COLO829 (cell line): ENCODE measurements at regions not wholly inside any gene's neighbourhood (a gene's known extent, or its start where the extent isn't known, plus 50 kb on each side); places are given as distances from the start of the nearest gene placed in this dataset.

Experiments used
- DNase-seq: peaks from one replicate; pipeline ENCODE4 v3.0.0; 2012; ENCODE audit warnings: low spot score

DNA sequence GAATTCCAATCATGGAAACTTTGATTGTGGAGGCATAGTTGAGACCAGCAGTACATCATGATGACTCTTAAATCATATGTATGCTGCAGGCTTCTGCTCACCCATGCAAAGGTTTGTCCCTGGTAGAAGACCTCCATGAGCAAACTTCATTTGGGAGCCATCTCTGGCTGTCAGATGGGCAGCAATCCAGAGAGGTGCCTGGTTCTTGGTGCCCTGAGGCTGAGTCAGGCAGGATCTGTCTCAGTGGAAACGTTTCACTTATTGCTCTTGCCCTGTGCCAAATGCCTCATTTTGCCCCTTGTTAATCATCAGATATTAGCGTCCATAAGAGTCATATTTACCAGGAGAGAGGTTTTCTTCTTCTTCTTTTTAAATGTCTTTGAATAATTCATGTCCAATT is 151.5 kb upstream of the CELF4 start:
- no peak for DNase-seq

DNA sequence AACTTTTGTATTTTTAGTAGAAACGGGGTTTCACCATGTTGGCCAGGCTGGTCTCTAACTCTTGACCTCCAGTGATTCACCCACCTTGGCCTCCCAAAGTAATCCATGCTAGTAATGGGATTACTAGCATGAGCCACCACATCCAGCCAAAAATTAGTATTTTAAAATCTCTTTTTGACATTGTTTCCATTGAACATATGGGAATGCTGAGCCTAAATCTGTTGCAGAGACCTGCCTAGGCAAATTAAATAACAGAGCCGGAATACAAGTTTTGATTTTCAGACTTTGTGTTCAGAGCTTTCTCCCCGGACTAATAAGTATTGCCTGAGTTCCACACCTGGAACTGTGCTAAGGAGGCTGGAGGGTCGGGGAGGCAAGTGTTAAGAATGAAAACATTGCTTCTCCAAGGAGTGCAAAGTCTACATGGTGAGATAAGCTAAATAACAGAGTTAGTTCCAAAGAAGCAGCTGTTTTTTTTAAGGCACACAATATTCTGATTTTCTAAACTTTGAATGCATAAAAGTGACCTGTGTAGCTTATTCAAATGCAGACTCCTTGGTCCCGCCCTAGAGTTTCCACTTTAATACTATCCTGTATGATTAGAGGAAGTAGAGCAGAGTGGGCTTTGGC is 150.6 kb upstream of the CELF4 start:
- DNase-seq = no peak

DNA sequence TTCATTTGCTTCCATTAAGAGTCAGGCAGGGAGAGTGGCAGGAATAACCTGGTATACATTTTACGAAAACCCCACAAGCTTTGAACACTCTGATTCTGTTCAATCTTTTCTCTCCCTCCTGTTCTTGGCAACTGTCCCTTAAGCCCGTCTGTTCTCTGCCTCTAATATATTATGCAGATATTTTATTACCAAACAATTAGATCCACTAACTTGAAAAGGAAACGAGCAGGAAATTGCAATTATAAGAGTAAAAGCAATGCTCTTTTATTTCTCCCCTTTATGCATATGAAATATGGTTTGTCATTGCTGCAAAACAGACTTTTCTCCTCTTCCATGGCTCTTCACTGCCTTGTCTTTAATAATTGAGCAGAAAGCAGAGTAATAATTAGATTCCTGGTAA is 149.1 kb upstream of the CELF4 start:
- DNase-seq = no peak

DNA sequence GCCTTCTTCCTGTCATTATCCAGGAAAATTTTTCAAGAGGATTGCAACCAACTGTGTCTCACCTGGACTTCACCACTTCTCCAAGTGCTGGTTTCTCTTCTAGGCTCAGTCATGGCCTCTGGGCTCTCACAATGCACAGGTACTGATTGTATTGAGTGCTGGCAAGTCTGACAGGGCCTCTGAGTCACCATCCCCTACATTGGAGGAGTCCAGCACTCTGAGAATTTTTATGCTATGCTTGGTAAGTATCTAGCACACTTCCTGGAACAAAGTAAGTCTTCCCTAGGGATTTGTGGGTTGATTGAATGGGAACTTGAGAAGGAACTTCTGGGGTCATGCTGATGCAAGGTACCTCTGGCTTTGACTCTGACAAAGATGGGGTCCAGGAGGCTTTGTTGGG is 147.2 kb upstream of the CELF4 start:
- DNase-seq = no peak

DNA sequence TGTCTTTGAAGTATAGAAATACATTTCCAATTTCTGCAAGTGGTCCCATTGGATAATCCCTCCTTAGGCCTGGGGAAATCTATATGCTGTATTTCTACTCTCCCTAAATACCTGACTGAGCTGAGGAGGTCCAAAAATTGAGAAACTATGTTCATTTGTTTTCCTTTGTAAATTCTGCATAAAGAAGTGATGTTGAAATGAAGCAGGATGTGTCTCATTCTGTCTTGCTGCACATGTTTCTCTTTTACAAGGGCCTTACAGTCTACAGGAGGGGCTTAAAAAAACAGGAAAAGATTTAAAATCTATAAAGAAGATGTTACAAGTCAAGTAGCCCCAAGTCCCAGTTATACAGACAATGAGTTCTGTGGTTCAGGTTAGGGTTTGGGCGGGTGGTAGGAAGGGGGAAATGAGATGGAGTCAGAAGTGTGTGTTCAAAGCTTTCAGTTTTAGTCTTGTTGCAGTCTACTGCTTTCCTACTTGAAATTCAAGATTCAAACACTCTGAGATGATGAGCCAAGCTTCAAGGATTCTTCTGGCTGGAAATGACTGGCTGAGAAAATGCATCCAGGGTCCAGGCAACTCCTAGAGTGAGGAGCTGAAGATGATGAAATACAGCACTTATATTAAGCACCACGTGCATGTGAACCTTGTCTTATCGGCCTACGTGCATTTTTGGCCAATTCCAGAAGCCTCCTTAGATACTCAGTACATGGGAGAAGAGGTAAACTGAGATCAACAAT is 146.3 kb upstream of the CELF4 start:
- DNase-seq = no peak

DNA sequence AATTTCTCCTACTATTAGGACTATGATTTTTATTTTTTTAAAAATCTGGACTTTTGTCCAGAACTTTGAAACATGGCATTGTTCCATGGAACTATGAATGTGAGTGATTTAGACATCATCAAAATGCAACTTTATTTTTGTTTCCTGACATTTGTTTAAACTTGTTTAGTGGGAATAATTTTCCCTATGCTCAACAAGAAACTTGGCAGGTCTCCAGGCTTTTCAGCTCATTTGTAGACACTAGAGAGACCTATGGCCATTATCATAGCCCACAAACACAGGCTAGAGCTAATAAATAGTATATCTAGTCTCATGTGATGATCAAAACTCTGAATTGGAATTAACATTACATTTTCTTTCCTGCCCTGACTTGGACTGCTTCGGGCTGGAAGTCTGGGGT is 145.1 kb upstream of the CELF4 start:
- DNase-seq = no peak

DNA sequence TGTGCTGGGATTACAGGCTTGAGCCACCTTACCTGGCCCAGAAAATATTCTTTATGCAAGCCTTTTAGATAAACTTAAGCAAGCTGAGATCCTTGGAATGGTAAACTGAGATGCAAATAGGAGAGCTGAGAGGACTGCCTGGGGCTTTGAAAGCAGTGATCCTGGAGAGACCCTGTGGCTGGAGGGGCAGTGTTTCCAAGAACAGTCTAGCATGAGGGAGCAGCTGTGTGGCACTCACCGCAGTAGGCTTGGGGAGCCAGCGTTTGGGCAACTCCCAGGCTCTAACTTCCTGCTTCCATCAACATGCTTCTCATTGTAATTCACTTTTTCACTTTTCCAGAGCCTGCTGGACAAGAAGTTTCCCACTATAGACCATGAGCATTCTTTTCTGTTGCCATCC is 144.1 kb upstream of the CELF4 start:
- DNase-seq = no peak

DNA sequence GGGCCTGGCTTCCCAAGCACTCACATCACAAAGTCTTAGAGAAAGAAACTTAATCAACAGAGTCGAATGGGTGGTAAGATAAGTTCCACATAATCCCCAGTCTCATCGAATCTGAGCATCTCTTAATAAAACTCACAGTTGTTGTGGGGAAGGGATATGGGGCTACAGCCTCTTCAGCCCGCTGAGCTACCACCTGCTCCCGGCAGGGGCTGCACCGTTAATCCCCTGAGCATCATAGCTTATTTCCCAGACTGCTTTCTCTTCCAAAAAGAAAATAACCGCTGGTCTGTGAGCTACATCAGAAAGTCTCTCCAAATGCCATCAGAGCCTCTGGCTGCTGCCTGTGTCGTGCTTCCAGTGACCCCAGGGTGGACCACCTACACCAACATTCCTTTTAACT is 139.4 kb upstream of the CELF4 start:
- DNase-seq = no peak

DNA sequence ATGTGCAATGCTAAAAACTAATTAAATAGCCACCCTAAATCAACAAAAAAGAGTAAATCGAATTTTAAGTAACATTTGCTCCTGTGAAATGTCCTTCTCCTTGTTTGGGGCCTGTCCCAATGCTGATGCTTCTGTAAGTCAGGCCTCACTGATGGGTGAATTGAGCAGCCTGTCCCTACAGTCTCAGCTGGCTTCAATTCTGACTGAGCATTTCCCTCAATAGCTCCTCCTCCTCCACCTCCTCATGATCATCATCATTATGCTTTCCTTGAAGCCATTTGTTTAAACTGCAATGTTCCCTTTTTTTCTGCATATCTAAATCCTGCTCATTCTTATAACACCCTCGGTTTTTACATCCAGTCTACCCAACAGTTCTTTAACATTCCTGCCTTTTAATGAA is 137.2 kb upstream of the CELF4 start:
- no peak for DNase-seq

DNA sequence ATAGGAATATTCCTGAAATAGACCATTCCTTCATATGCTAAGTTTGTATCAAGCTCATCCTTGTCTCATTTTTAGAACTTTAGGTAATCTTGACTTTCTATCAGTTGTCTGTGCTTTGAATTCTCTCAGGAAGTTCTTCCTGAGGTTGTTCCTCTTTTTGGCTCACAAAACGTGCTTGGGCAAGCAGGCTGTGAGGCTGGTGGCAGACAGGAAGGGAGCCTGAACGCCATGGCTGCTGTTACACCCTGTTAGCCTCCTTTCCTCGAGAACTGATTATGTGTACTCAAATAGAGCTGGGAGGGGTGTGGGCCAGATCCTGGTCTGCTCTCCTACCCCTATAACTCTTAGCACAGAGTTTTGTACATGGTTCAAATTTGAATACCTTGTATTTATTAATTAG is 136.4 kb upstream of the CELF4 start:
- DNase-seq = no peak

DNA sequence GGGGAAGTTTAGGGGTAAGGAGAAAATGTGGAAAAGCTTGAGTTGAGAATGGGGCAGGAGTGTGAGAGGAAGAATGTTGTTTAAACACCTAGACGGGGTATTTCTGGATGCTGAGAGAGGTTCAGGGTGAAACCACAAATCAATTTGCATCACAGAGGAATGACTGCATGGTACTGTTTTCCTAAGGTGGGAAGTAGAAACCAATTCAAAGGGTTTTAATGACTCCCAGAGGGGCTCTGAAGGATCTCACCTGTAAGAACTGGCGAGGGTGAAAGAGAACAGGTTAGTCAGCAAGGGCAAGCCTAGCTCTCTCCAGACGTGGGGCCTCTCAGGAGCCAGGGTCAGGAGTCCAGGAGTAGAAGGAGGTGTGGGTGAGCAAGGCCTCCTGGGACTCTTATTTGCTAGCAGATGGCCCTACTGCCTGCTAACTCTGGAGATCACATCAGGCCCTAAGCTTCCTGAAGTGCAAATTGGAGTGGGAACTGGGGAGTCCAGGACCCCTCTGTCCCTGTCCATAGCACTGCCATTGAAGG is 133.0 kb upstream of the CELF4 start:
- DNase-seq = no peak

DNA sequence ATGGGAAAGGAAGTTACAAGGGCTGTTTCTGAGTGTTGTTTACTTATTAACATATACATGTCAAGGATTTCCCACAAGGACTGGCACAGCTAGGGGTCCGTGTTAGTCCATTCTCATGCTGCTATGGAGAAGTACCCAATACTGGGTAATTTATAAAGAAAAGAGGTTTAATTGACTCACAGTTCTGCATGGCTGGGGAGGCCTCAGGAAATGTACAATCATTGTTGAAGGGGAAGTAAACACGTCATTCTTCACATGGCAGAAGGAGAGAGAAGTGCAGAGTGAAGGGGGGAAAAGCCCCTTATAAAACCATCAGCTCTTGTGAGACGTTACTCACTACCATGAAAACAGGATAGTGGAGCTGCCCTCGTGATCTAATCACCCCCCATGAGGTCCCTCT is 128.9 kb upstream of the CELF4 start:
- no peak for DNase-seq

DNA sequence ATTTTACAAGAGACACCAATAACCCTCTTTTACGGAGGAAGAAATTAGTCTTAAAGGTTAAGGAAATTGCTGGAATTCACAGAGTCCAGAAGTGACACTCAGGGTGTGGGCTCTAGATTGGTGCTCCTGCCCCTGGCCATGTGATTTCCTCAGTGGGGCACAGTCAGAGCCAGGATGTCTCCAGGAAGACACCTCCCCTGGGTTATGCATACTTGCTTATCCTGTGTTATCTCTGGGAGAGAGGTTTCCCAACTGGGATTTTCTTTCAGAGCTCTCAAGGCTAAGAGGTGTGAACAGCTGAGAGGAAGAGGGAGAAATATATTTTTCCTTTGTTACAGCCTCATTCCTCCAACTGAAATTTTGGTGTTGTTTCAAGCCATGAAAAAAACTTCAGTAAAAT is 125.6 kb upstream of the CELF4 start:
- no peak for DNase-seq

DNA sequence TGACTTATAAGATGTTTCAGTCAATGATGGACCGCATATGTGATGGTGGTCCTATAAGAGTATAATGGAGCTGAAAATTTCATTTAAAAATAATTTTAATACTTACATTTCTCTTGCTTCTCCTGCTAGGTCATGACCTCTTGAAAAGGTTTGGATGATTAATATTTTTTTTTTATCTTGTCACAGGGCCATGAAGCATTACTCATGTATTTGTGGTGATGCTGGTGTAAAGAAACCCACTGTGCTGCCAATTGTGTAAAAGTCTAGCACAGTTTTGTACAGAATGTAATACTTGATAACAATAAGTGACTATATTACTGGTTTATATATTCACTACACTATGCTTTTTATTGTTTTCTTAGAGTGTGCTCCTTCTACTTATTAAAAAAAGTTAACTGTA is 124.2 kb upstream of the CELF4 start:
- DNase-seq = no peak

DNA sequence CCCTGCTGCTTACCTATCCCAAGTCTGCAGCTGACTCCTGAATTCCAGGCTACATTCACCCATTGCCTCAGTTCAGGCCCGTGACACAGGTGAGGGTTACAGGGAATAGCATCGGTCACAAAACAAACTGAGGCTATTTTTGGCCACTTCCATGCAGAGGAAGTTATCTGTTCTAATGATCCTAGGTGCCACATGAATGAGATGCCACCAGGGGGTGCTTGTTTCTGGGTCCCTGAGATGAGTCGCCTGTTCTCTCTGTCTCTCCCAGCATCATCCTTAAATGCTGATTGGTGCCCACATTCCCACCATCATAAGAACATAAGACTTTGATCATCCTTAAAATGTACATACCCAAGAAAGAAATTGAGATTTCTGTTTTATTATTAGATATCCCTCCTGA is 119.0 kb upstream of the CELF4 start:
- DNase-seq = no peak

DNA sequence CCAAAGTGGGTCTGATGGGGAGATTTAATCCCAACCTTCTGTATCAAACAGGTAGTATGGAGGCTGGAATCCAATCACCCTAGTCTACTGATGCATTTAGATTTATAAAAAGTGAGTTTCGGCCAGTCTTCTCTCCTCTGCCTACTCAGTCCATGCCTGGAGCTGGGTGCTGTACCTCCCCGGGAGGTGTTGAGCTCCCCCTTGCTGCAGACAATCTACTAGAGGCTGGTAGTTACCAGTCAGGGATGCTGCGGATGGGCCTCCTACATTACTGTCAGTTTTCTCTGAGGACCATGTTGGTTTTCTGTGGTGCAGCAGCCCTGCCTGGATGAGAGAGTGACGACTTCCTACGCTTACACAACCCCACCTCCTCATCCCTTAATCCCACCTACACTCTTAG is 118.6 kb upstream of the CELF4 start:
- DNase-seq = no peak

DNA sequence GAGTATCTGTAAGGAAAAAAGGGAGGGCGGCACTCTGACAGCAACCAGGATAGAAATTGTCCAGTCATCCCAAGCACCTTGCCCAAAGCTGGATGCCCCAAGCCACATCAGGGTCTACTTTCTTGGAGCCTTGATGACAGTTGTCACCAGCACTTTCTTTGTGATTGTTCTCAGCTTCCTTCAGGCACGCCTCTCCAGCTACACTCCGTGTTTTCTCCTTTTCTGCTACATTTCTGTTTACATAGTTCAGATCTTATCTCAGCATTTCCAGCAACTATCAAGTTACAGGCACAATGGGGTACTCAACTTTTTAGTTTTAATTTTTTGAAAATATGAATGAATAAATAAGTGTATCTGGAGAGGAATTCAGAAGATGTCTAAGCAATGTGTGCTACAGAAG is 115.3 kb upstream of the CELF4 start:
- DNase-seq = no peak

DNA sequence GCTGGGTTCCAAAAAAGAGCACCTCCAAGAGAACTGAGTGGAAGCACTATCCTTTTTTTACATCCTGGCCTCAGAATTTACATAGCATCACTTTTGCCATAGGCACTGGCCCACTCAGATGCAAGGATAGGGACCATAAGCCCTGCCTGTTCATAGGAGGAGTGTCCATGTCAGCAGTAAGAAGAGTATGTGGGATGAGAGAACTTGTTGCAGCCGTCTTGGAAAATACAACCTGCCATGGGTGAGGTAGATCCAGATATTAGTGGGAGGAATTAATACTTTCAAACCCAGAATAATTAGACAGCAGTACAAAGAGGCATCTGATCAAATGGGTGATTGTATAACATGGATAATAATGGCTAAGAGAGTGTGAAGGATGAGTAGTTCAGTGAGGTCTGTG is 110.7 kb upstream of the CELF4 start:
- no peak for DNase-seq

DNA sequence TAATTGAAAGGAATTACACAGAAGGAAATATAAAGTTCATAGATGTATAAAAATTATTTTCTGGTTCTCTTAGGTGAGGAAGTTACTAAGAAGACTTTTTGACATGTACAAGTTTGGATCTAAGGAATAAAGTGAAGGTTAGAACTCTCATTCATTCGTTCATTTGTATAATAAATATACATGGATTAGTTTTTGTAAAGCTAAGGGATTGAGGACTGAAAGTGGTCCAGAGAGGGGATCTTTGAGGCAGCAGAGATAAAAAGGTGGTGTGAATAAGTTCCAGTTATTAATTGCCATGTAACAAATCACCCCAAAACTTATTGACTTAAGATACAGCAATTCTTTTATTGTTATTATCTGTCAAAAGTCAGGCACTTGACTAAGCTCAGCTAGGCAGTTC is 110.1 kb upstream of the CELF4 start:
- DNase-seq = no peak

DNA sequence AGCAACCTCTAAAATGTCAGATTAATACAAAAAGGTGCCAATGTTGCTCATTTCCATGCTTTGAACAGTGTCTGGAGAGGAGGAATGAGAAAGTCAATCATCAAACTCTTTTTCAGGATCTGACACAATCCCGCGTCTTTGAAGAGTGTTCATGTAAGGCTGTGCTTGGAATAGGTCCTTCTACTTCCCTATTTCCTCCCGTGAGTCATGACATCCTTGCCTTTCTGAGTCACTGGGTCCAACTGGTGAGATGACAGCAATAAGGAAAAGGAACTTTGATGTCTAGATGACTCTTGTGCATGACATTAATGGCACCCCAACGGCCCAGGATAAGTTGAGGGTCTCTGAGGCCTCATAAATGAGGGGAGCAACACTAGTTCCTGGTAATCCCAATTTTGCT is 109.0 kb upstream of the CELF4 start:
- DNase-seq = no peak

DNA sequence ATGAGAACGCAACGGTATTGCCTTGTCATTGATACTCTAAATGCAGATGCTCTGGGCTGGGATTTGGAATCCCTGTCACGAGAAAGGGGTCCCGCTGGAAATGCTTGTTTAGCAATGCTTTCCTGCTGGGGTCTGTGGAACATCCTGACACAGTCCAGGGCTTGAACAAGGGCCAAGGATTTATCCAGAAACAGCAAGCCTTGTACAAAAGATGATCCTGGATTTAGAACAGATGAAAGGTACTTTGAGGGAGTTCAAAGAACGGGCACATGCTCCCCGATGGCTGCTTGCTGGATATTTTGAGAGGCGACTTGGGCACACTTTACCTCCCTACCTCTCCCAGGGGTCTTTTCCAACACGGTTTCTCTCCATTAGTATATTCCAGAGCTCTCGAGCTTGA is 108.1 kb upstream of the CELF4 start:
- DNase-seq = no peak

DNA sequence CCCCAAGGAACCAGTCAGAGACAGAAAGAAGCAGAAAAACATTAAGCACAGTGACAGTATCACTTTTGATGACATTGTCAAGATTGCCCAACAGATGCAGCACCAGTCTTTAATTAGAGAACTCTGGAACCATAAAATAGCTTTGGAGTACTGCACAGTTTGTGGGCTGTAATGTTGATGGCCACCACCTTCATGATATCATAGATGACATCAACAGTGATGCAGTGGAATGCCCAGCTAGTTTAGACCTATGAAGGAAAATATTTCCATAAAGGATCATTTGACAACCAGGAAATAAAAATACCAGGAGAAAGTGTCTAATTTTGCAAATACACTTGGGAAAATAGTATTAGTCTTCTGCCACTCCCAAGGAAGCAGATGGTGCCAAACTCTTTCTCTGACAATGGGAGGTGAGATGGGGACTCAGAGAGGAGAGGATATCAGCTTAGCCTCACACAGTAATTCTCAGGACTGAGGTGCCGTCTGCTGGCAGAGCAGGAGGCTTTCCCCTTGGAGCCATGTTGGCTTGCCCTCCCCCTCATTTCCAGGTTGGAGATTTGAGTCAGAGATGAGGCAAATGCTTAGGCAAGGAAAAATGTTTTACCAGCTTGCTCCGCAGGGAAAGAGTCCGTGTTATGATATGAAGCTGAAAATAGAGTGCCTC is 107.5 kb upstream of the CELF4 start:
- no peak for DNase-seq

DNA sequence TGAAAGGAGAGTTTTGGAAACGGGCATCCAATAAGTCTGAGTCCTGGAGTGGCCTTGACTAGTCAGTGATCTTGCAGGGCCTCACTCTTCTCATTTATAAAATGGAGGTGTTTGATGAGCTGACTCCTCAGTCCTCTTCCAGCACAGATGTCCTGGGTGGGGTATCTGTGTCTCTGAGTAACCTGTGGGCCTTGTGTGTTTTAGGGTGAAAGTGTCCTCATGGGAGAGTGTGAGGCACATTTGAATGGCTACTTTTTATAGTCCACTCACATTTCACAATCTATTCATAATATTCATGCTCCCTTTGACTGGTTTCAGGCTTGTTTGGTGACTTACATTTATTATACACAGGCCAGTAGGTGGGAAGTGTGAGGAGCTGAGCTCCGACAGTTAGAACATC is 106.4 kb upstream of the CELF4 start:
- DNase-seq = no peak

DNA sequence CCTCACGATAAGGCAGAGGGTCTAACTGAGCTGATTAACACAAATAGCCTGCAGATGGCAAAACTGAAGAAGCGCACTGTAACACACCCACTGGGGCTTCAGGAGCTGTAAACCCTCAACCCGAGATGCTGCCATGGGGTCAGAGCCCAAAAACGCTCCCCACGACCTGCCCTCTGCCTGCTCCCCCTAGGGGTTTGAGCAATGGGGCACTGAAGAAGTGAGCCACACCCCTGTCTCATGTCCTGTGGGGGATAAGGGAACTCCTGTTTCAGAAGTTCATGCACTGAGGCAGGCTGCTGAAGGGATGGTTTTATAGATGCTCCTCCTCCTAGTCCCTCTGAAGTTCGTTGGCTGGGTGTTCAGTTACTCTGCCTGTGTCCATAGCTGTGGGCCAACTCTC is 105.9 kb upstream of the CELF4 start:
- DNase-seq = no peak
